DMS114 treated with DMSO at 0.1 percent for 48 hours (cell line): ENCODE measurements at regions not wholly inside any gene's neighbourhood (a gene's known extent, or its start where the extent isn't known, plus 50 kb on each side); places are given as distances from the start of the nearest gene placed in this dataset.

Source experiments
- DNase-seq: peaks from one replicate; lab custom pipeline; 2025; ENCODE audit not compliant: unreplicated experiment; lab: John Stamatoyannopoulos, UW

DNA sequence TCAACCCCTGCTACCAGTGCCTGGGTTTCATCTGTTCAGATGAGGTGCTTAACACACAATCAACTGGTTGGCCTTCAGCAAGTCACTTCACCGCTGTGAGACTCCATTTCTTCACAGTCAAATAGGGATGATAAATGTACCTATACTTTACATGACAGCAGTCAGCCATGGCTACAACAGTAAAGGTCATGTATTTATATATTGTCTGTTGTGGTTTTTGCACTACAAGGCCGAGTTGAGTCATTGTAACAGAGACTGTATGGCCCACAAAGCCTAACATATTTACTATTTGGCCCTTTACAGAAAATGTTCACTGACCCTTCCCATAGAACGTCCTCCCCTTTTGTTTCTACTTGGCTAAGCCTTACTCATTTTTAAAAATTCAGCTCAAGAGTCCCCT is 404.6 kb upstream of the F9 start:
- DNase-seq: no peak

DNA sequence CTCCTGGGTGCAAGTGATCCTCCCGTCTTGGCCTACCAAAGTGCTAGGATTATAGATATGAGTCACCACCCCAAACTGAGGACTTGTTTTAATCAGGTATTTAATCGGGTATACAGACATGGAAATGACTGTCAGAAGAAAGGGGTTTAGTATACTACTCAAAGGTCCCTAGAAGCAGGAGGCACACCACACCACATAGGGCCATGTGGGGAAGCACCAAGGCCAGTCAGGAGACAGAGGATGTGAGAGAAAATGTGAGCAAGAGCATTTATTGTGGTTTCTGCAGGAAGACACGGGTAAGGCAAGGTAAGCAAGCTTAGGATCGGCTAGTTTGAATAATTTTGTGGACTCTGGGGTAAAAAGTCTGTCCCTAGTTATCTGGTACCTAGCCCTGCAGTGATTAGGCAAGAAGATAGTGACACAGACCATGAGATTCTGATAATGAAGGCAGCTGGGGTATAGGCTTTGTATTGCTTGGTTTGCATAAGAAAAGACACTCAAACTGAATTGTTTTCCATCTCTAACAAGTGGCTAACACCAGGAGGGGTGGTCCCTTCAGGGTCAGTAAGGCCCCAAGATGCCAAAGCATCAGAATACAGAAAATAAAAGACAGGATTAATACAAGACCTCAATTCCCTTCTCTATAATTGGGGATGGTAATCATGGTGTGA is 408.8 kb upstream of the F9 start:
- no peak for DNase-seq

DNA sequence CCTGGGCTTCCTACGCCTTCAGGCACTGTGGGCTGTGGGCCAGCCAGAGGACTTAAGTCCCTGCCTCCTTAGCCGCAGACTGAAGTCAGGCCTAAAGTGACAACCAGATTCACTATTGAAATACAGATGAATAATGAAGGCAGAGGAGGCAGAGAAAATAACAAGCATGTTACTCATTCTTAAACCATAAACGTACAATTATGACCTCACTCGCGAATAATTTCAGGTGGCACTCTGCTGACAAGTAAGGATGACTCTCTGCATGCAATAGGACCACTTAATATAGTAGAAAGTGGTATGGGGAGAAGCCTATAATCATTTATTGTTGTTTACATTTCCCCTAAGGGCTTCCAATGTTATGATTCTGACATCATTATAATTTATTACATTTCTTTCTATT is 409.2 kb upstream of the FGF13 start:
- DNase-seq: no peak

DNA sequence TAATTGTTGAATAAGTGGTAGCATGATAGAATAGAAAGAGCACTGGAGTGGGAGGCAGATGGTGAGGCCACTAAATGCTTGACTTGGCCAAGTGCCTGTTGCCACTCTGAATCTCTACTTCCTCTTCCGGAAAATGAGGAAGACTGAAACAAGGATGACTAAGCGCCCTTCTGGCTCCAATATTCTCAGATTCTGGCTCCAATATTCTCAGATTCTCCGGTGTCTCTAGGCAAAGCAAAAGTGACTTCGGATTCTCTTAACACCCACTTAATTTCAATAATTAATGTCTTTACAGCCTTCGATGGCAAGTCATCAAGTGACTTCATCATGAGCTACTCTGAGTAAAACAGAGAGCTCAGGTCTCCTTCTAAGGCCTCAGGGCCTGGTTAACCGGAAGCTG is 402.2 kb upstream of the FGF13 start:
- DNase-seq: no peak

DNA sequence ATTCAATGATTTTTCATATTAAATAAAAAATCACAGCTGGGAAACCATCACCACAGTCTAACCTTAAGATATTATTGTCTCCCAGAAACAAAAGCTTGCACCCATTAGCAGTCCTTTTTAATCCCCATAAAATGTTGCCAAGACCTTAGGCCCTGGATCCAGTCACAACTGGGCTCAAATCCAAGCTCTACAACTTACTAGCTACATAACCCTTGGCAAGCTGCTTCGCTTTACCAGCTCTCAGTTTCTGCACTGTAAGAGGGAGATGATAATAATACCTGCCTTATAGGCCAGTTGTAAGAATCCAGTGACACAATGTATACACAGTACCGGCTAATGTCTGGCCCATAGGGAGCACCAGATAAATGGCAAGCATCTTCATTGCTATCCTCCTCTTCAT is 400.9 kb upstream of the FGF13 start:
- no peak for DNase-seq

DNA sequence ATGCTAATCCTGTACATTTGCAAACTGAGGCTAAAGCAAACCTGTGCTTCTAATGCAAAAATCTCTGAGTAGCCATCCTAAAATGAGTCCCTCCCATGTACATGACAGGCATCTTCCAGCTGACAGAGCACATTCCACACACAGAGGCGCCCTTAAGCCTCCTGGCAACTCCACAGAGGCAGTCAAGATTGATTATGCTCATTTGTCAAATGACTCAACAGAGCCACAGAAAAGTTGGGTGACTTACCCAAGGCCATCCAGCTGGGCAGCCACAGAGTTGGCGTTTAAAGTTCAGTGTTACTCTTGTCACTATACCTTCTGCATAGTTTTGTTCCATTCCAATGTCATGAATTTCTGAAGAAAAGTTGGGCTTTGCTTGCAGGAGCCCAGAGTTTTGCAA is 394.6 kb upstream of the FGF13 start:
- no peak for DNase-seq

DNA sequence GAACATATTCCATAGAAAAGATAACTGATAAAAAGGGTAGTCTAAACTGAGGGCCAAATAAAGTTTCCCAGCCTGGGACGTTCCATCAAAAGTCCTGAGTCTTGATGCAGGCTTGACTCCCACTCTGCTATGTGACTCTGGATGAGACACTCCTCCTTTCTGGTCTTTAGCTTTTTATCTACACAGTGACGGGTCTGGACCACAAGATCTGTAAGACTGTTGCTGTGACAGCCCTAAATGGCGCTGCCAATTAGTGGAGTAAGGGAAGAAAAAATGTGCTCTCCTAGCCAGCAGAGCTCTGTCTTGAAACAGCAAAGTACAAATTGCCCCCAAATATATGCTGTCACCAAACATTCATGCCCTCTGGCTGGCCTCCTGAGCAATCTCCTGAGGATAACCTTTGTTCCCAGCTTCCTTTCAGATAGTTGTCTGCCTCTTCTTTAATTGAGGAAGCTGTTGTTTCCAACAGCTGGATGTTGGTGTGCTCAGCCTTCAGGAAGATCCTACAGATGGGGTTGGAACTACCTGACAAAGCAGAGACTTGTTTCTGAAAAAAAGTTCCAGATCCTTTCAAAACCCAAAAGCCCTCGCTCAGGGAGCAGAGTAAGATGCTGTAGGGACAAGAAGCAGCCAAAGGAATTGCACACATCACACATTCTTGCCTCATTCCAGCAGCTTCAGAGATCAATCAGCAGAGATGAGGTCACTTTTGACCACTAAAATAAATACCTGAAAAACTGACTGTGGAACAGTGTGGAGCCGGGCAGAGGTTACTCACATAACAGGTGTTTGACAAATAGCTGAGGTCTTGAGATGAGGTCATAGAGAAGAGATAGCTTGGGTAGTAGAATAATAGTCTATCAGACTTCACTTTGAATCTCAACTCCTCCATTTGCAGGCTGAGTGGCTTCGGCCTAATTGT is 383.4 kb upstream of the FGF13 start:
- DNase-seq: no peak

DNA sequence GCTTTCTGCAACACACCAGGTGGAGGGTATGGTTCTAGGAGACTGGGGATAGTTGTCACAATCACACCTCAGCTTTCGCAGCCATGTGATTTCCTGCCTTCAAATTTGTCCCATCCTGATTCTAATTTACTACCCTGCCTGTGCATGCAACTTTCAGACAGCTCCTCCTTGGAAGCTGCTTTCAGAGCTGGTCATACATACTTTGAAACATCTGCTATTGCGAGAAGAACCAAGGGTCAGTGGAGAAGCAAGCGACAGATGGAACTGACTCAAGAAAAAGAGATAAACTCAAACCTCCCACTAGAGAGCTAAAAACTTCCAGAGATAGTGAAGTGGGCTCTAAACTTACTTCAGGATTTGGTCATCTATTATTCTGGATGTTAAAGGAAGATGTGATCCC is 381.7 kb upstream of the FGF13 start:
- DNase-seq: no peak

DNA sequence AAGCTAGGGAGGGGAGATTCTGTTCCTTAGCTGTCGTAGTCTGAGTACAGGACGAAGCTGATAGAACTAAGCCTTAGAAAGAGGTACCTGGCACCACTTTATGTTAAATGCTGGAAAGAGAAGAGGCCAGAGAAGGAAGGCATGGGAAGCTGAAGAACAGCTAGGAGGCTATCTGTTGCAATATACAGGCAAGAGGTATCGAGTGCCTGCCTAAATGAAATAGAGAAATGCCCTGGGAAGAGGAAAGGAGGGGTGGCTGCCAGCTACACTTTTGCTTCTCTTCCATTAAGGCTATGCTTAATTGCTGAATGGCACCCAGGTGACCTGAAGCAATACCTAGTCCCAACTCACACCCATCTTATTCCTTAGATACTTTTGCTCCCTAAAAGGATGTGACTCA is 380.4 kb upstream of the FGF13 start:
- no peak for DNase-seq

DNA sequence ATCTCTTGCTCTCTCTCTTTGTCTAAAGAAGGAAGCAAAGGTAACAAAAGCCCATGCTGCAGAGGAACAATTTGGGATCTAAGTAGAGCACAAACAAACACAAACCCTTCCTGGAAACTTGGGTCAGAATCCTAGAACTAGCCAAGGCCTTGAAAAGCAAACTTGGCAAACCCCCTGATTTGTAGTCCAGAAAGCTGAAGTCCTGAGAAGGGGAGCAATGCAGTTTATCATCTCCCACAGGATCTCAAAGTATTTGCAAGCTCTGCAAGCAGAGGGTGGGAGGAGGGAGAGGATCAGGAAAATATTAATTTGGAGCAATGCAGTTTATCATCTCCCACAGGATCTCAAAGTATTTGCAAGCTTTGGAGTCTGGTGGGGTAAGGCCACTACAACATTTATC is 379.5 kb upstream of the FGF13 start:
- DNase-seq: no peak

DNA sequence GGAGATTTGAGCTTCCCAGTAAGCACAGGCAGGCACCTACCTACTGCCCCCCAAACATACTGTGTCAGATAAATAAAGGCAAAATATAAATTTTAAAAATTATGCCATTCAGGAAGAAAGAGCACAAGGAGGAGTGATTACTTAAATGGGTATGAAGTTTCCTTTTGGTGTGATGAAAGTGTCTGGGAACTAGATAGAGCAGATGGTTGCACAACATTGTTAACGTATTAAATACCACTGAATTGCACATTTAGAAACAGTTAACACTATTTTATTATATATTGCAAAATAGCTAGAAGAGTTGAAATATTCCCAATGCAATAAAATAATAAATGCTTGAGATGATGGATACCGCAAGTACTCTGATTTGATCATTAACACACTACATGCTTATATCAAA is 374.7 kb upstream of the FGF13 start:
- DNase-seq: no peak

DNA sequence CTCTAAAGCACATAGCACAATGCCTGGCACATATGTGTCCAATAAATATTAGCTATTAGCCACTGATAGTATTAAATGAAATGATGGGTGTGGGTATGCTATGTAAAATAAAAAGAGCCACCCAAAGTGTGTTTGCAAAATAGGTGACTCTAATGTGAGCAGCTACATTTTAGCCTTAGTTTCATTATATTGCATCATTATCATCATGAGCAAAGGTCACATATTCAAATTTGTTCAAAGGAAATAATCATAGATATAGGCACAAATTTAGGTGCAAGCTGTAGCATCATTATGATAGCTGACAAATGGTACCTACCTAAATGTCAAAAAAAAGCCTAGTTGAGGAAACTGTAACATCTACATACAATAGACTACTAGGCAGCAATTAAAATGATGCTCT is 373.9 kb upstream of the FGF13 start:
- no peak for DNase-seq

DNA sequence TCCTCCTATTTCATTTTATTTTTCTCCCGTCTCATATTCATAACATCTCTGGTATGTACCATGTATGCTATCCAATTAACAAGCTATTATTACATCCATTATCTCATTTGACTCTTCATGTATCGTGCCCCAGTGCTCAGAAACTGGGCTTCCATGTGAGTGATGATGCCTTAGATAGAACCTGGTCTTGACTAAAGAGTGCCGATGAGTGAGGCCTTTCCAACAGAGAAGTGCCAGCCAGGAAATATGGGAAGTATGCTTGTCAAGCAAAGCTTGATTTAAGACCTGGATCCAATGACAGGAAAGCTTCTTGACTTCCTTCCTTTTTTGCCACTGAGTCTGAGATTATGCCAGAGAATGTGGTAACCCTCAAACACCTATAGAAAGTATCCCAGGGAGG is 371.7 kb upstream of the FGF13 start:
- no peak for DNase-seq

DNA sequence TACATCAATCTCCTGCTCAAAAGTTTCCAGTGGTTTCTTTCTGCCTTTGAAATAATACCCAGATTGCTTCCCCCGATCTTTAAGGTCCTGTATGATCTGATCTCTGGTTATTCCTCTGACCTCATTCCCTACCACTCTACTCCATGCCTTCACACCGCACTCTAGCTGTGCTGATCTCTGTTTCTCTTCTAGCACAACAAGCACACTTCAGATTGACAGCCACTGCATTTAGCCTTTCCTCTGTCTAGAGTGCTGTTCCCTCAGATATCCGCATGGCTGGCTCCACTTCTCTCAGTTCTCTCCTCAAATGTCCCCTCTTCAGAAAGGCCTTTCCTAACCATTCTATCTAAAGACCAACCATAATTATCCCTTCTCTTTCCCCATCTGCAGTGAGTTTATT is 370.4 kb upstream of the FGF13 start:
- no peak for DNase-seq

DNA sequence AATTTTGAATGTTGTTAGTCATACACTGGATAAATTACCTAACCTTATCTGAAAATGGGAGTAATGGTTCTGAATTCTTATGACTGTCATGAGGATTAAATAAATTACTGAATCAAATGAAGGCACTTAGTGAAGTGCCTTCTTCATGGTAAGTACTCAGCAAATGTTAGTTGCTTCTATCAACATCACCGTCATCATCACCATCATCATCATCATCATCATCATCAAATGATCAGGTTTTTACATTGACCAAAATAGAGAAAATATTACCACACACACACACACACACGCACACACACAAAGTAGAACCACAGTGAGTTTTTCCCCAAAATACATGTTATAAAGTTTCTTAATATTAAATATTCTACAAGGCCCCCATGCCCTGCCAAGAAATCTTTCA is 368.3 kb upstream of the FGF13 start:
- DNase-seq: no peak

DNA sequence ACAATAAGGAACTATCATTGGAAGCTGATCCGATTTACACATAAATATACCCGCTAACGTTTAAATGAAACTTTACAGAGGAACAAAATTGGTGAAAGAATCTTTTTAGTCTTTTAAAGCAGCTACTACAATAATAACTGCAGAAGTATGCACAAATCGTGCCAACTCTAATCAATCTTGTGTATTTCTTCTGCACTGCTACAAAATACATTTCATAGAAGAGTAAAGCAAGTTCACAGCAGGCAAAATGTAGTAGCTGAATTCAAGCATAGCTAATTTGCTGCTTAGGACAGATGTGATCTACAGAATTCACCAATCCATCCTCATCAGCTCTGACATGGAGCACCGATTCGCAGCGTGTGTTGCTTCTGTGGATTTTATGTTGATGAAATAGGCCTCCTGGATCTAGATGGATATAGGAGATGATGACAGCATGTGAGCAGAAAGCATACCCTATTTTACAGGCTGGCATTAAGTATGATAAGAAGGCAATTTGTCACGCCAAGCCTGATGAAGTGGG is 367.3 kb upstream of the FGF13 start:
- DNase-seq: no peak

DNA sequence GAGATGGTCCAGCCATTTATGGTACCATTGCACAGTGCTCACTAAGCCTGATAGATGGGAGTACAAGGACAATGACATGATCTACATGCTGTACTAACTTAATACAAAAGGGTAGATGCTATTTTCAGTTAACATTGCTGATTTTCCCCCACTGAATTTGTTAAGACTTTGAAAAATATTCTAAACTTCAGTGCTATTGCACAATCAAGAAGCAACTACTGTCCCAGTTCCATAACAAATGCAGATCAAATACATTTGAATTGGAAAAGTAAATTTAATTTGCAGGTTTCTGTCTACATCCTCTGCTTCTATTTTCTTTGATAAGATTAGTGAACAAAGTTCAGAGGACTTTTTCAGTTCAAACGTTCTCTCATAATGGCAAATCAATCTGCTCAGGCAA is 366.8 kb upstream of the FGF13 start:
- DNase-seq: no peak

DNA sequence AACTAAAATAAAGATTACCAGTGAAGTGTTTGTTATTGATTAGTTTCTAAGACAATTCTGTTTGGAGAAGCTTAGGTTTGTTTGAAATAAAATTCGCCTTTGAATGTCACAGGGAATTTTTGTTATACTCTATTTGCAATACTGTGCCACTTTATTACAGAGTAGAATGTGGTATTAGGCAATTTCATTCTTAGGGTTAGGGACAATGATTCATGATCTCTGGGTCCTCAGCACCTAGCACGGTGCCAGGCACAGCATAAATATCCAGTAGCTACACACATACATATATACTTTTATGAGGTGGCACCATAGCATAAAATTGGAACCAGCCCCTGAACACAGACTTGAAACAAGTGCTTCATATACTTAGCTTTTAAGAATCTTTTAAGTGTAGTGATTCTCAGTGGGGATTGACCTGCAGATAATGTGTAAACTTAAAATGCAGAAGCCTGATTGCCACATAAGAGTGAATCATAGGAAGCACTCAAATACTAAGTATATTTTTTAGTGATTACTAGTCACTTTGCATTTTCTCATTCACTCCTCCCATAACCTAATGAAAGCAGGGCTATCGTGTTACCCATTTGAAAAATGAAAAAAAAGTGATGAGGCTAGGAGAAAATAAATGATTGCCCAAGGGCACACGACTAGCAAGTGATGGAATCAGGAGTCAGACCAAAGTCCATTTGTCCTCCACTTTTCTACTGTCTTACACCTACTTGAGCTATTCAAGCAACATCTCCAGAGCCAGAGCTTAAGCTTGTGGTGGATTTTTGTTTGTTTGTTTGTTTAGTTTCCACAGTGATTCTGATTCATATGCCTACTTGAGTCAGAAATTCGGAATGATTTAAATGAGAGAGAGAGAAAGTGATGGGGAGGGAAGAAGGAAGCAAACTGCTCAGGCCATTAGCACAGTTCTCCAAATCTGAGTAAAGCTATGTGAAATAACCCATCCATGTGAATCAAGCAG is 366.0 kb upstream of the FGF13 start:
- no peak for DNase-seq

DNA sequence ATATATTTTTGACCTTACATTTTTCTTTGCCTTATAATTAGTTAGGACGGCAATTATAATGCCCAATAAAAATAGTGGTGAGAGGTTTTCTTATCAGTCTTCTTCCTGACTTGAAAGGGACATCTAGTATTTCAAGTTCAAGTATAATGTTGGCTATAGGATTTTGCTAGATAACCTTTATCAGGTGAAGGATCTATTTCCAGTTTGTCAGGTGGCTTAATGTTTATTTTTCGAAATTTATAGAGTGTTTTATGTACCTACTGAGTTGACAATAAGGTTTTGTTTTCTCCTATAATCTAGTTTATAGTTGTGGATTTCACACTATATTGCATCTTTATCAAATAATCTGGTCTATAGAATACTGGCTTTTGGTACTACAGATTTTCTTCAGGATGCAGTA is 351.8 kb upstream of the FGF13 start:
- DNase-seq: no peak

DNA sequence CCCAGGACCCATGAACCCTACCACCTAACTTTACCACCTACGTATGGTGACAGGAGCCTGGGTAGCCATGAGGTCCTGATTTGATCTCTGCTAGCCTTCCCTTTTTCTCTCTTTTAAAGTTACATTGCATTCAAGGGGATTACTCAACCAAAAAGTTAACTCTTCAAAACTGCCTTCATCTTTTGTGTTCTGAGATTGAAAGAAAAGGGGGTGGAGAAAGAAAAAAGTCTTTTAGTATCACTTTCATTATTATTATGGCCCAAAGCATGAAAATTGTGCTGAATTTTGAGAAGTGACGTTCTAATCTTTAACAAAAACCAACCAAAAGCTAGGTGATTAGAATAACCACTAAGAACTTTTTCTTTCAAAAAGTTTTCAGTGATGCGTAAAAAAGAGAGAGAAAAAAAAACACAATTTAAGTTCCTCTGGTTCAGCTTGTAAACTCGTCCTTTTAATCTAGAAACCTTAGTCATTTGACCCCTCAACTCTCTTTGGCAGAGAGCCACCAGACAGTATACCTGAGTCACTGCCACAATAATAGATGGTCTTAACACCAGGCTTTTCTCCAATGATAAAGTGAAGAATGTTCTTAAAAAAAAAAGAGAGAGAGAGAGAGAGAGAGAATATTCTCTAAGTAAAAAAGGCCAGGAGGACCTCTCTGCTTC is 347.4 kb upstream of the FGF13 start:
- DNase-seq: no peak

DNA sequence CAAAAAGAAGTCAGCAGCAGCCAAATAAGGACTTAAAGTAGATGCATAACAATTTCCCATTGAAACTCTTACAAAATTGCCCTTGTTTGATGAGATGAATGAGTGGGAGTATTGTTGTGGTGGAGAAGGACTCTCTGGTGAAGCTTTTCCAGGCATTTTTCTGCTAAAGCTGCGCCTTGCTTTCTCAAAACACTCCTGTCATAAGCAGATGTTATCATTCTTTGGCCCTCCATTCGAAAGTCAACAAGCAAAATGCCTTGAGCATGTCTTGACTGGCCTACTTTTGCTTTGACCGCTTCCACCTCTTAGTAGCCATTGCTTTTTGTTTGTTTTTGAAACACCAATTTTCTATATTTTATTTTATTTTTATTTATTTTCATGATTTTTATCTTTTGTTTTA is 340.9 kb upstream of the FGF13 start:
- DNase-seq: no peak
